NCI-H146 (cell line): ENCODE measurements at regions not wholly inside any gene's neighbourhood (a gene's known extent, or its start where the extent isn't known, plus 50 kb on each side); places are given as distances from the start of the nearest gene placed in this dataset.
"Not testable (repeated sequence)": the region's sequence is repeated elsewhere in the genome, so short reads cannot be mapped to it uniquely, and the experiment has no call there.

Source experiments
- DNase-seq: peaks from one replicate; lab custom pipeline; 2025; lab: John Stamatoyannopoulos, UW

DNA sequence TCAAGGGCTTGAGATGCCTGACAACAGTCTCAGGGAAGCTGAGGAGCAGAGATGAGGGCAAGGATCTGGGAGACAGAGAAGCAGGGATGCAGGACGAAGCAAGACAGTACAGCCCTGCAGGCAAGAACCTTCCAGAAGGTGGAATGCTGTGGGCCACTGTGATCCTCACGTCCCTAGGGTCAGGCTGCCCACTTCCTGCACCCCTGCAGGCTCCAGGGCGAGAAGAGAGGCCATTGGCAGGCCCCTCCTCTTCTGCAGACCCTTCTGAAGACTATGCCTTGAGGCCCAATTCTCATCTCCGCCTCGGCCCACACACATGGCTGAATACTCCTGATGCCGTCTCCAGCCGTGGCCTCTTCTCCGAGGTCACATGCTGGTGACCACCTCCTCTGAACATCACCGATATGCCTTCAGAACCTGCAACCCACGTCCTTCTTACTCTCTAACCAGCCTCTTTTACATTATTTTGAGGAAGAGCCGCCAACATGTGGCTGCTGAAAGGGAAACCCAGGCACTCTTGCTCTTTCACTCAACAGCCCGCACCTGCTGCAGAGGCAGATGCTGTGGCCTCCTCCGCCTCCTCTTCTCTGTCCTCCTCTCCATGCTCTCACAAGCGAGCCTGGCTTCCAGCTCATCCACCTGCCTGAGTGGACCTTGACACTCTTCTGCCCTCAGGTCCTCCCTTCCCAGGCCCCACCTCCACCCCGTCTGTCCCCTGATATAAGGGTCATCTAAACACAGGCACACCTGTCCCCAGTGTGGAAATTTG is 181.5 kb downstream of the IRX2 start:
- DNase-seq, result no peak

DNA sequence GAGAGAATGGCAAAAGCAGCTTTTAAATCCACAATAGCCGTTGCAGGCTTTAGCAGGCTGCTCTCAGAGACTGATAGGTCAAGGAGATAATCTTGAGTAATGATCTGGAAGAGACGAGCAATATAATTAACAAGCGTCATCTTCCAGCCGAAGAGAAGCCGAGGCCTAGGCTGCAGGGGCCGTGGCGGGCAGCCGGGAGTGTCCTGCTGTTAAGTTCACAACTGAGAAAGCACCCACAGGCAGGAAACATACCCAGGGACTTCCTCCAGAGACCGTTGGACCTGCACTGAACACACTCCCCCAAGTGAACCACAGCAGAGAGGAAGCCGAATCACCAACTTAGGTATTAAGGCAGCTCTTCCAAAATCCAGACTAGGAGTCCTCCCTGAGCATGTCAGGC is 182.3 kb downstream of the IRX2 start:
- DNase-seq, result no peak

DNA sequence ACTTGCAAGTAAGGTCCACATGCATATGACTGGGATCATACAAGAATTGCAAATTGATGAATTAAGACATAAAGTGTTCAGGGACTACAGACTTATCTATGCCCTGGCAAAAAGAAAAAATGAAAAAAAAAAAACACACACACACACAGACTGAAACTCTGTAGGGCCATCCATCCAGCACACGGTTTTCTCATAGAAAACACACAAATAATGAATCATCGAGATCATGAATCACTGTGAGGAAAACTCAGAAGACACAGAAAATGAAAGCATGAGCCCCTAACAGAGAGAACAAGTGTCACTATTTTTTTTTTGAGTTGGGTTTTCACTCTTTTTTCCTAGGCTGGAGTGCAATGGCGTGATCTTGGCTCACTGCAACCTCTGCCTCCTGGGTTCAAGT is 185.2 kb downstream of the IRX2 start:
- no peak for DNase-seq

DNA sequence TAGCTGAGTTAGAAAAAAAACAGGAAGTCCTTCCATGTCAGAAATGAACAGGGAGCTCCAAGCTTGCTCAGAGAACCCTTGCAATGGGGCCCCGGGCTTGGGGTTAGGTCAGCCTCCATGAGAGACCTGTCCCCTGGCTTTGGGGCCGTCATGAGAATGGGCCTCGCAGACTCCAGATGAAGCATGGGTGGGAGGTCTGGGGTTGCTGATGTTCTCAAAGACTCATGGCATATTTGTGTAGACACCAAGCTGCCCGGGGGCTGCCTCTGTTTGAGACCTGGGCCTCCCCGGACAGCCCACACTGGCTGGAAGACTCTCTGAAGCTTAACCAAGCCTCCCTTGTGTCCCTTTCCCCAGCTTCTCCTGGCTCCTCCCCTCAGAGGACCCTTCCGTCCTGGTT is 186.3 kb downstream of the IRX2 start:
- DNase-seq, result no peak

DNA sequence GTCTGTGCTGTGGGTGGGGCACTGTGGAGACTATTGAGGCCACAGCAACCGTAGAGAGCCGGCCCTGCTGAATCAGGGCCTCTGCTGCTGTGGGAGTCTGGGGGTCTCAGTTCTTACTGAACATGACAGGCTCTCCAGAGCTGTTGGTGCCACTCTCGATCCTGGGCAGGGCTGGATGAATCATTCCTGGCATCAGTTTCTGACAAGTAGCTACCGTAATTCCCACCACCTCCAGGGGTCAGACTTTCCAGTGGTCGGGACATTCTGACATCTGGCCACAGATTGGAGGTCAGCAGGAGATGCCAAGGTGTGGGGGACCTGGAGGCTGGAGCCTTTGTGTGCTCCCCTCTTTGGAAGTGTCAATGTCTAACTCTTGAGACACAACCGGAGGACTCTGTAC is 188.4 kb downstream of the IRX2 start:
- no peak for DNase-seq

DNA sequence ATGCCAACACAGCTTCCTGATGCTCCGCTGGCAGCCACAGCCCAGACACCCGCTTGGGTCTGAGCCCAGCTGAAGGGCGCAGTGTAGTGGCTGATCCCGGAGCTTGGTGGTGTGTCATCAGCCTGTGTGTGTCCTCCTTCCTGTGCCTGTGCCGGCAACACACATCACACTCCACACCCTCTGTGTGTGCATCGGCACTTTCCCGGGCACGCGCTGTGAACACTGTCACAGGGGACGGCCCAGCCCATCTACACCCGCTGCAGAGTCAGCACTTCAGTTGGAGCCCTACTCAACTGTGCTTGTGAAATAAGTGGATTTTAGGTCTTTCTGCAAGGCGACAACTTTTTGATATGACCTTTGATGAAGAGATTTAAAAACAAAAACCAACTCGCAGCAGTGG is 189.4 kb downstream of the IRX2 start:
- no peak for DNase-seq

DNA sequence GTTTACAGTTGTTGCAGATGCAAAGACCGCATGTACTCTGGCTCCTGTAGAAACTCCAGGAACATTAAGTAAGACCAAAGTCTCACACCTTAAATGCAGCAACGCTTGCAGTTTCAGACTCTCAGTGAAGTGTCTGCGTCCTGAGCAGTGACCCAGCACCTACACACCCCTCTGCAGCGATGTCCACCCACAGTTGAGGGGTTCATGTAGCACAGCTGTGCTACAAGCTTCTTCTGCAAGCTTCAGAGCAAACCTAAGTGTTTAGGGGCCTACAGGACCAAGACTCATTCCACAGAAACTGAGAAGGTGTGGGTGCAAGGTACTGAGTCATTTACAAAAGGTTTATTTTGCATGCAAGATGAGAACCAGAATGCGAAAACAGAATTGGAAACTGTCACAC is 191.0 kb downstream of the IRX2 start:
- no peak for DNase-seq

DNA sequence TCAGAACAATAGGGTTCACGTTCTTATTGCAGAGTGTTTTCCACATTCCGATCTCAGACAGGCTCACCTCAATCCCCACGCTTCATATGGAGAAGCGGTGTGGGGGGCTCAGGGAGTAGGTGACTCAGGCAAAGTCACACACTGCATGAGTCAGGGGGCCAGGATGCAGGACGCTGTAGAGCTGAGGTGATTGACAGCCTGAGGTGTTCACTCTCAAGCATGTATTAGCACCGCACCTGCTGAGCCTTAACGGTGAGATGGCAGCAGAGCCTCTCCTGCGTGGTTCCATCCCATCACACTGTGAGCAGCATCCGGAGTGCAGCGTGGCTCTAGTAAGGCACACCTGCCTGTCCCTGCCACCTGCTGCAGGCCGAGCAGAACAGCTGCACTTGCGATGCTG is 194.0 kb downstream of the IRX2 start:
- DNase-seq, result peak; percentile 6

DNA sequence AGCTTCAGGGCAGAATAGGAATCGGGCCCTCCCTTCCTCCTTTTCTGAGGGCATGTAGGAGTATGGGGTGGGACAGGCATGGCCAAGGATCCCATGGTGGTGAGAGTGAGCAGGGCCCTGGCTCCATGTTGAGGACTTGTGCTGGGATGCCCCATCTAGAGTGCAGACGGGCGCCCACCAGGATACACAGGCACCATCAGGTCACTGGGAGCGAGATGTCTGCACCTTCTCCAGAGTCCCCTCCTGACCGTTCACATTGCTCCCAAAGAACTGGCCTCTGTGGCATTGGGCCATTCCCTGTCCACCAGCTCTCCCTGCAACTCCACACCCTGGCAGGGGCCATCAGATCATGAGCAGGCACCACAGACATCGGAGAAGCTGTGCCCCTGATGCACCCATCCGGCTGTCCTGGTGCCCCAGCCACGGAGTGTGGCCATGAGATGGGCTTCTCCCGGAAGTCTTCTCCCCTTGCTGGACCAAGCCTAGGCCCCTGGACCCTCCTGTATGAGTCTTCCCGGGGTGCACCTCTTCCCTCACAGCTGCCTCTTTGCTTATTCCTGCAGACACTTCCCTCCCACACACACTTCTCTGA is 195.0 kb downstream of the IRX2 start:
- DNase-seq, result no peak

DNA sequence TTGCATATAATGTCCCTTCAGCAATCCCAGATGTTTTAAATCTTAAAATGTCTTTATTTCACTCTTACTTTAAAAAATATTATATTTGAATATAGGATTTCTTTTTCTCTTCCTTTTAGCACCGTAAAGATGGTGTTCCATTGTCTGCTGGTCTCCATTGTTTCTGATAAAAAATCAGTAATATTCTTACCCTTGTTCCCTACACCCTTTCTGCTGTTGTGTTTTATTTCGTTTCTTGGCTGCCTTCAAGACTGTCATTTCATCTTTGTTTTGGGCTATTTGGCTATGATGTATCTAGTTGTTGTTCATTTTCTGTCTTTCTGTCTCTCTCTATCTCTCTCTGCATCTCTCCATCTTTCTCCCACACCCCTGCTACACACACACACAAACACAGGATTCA is 197.9 kb downstream of the IRX2 start:
- no peak for DNase-seq

DNA sequence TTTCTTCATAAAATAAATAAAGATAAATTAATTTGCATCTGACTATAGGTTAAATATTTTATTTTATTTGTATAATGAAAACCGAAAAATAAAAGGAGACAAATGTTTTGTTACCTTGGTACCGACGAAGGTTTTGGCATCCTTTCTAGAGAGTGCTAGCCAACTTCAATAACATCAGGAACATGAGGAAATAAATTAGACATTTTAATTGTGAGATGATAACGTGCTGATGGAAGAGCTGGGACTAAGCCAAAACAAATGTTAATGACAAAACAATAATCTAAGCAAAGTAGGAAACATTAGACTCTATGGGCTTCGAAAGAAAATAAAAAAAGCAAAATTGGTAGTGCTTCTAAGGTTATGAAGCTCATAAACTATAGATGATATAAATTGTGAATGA is 201.0 kb downstream of the IRX2 start:
- DNase-seq, result no peak

DNA sequence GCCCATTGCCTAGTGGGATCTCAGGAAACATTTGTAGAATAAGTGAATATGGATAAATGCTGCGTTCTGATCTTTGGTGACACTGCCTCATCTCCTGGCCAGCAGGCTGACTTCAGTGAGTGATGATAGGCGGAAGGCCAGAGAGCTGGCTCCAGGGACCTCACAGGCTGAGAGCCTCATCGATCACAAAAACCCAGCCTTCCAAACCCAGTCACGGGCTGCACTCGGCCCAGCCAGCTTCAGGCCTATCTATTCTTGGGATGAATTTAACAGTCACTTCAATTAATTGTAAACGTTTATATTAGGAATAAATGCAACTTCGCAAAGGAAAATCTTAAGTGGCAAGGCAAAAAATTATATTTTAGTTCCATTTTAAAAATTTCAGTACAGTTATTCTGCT is 201.6 kb downstream of the IRX2 start:
- DNase-seq, result no peak

DNA sequence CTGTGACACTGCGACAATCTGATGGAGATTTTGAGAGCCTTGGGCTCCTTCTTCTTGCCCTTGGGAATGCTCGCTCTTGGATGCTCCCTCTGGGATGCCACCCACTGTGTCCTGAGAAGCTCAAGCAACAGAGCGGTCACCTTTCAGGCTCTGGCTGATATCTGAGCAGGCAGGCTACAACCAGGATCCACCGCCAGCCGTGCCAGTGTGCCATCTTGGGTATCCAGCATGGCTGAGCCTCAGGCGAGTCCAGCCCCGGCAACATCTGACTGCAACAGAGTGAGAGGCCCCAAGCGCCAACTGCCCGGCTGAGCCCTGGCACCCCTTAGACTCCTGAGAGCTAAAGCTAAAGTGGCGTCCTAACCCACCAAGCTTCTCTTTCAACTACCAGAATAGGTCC is 202.1 kb downstream of the IRX2 start:
- DNase-seq, result no peak

DNA sequence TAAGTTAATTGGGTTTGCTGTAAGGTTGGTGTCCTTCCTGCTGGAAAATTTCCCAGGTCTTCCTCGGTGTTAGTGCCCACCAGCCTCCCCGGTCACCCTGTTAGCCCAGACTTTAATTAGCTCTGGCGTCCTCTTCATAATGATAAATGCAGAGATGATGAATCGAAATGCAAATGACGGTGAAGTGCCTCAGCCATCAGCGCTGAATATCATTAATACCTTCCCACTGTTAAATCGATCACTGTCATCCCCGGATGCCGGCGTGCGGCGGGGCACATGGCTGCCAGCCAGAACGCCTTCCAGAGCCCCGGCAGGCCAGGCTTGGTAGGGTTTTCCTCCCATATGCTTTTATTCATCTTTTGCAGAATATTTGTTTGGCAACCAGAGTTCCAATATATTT is 204.5 kb downstream of the IRX2 start:
- no peak for DNase-seq

DNA sequence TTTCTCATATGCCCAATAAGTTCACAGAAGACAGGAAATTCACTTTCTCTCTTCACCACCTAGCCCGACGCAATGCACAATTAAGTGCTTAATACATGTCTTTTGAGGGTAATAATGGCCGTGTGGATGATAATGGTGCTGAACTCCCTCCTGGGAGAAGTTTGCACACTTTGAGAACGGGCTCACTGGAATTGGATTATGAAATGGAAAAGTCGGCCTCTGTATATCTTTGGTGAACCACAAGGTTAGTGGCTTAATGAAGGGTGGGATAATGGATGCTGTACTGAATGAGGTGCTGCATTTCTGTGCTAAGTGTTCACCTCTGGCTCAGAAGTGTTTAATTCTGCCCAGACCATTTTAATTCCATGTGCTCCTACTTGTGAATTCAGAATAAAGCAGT is 207.5 kb downstream of the IRX2 start:
- no peak for DNase-seq

DNA sequence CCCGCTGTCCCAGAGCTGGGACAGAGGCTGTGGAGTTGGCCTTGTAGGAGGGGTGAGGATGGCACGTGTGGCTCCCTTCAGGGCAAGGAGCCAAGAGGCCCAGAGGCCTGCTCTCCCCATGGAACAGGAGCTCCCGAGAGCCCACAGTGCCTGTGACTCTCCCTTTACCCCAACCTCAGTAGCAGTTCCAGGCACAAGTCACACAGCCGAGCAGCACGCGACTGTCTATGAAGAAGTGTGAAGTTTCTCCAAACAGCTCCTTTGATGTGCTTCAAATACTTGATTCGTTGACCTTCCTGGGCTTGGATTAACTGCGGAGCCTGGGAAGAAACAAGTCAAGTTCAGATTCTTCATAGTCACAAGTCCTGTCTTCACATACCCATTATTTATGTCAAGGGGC is 208.7 kb downstream of the IRX2 start:
- no peak for DNase-seq

DNA sequence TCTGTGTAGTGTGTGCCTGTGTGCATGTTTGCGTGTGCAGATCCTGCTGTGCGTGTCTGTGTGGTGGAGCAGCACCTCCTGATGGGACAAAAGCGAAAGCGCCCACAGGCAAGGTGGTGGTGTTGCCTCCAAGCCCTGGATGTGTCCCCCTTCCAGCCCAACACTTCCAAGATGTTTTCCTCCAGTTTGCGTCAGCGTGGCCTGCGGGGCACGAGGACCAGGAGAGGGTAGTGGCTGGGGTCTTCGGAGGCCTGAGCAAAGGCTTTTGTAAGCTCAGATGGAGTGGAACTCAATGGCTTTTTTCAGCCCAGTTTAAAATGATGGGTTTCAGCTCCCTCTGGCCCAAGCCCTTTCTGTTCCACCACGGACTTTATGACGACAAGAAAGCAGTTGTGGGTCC is 209.5 kb downstream of the IRX2 start:
- DNase-seq, result no peak

DNA sequence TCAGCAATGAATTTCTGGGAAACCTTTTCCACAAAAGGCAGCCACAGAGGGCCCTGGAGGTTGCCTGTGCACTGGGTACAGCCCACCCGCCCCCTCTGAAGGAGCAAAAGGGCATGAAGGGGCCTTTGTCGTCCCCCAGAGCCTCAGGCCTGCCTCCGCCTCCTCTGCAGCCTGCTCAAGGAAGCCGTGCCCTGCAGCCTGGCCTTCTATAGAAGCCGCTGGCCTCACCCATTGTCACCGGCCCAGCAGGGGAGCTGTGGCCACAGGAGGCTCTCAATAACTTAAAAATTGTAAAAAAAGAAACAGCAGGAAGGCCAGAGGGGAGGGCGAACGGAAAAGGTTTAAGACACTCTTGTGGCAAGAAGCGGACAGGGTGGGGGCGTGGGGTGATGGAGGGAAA is 213.3 kb downstream of the IRX2 start:
- peak; percentile 46 for DNase-seq

DNA sequence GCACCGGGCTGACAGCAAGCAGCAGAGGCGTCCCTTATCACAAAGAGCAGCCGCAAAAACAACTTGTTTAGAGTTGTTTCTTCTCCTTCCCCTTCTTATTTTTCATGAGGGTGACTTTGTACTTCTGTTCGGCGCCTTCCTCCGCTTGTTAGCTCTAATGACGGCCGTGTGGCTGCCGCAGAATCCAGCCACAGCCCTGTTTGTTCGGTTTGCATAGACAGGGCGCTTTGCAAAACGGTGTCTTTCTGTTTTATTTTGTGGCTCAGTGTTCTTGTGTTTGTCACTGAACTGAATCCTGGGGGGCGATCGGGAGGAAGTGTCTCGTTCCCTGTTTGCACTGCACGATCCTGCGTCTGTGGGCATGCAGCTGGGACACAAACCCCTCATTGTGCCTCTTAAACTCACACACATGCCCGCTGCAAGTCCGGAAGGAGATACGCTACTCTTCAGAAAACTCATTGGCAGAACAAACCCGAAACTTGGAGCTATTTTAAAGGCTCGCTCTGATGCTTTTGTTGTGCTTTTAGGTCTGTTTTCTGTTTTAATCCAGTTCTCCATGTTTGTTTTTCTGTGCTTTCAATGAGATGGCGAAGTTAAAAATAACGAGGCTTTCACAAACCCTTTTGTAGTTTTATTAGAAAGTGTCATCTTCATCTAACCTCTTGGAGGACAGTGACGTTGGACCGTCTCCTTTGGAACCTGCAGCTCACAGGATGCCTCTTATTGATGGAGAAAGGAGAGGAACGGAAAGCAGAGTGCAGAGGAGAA is 213.9 kb downstream of the IRX2 start:
- DNase-seq, result no peak

DNA sequence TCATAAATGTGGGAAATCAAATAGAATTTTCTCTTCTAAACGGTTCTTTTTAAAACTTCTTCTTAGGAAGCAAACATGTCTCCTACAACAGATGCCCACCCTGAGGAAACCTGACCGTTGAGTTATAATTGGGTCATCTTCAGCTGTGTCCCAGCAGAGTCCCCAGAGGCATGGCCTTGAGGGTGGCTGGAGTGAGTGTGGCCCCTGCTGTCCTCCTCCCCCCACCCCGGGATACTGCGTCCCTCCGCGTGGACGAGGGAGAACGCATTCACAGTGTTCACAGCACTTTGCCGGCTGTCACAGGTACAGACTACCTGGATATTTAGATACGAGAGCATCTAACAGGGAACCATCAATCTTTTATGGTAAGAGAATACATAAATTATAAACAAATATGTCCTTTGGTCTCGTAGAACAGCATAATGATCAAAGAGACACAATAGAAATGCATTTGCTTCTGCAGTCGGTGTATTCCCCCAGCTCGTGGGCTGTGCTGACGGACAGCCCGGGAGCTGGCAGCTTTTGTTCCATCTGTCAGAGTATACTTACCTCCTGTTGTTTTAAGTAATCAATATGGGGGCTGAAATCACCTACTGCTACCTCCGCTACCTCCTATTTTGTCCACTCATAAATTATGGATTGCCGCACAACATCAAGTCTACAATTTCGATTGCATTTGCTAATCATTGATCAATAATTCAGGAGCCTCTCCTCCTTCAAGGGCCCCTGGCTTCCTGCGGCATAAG is 214.7 kb downstream of the IRX2 start:
- DNase-seq, result peak; percentile 14

DNA sequence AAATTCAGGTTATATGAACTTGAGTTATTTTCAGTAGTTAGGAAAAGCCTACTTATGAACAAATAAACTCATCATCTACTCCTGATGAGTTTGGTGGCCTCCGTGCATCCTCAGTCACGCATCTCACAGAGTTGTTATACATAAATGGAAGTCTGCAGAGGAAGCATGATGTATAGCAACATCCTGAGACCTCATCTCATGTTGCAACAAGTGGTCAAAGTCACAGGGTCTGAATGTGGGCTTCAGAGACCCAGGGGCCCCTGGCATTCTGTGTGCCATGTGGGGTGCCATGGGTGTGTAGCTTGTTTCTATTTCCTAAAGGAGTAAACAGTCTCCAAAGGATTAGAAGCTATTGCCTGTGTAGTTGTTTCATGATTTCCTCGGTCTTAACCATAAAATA is 216.5 kb downstream of the IRX2 start:
- no peak for DNase-seq

DNA sequence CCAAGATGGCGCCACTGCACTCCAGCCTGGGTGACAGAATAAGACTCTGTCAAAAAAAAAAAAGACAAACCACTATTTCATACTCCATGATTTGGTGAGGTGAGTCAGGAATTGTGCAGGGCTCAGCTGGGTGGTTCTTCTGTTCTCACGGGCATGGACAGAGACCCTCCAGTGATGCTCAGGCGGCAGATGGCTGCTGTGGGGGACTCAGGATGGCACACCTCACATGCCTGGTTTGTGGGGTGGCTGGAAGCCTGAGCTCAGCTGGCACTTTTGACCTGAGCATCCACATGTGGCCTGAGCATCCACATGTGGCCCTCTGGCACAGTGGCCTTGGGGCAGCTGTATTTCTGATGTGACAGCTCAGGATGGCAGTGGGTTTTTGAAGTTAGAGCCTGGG is 217.2 kb downstream of the IRX2 start:
- DNase-seq, result no peak

DNA sequence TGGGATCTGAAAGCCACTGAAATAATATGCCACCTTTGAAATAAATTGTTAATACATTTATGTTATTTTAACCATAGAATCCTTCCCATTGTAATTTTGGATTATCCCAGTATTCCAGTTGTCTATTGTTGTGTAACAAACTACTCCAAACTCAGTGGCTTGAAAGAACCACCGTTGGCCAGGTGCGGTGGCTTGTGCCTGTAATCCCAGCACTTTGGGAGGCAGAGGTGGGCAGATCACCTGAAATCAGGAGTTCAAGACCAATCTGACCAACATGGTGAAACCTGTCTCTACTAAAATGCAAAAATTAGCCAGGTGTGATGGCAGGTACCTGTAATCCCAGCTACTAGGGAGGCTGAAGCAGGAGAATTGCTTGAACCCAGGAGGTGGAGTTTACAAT is 217.6 kb downstream of the IRX2 start:
- DNase-seq, result not testable (repeated sequence)
